WTC11 (cell line): ENCODE measurements at regions not wholly inside any gene's neighbourhood (a gene's known extent, or its start where the extent isn't known, plus 50 kb on each side); places are given as distances from the start of the nearest gene placed in this dataset.

Experiments used
- ATAC-seq: fragments of 200-7000 bp; cut with Tn5 transposase; 2 replicates; pipeline ENCODE4 v1.10.0; 2021; ENCODE audit warnings: mild to moderate bottlenecking, moderate library complexity
- CTCF ChIA-PET: fragments of 300-600 bp; sonication (Branson Sonifier 250); formaldehyde crosslinking; loops from one replicate; lab custom pipeline; 2021; ENCODE audit warnings: antibody characterized with exemption; lab: Charles Lee
- POLR2A ChIA-PET: fragments of 350-600 bp; sonication (Branson Sonifier 250); formaldehyde crosslinking; loops from one replicate; lab custom pipeline; 2021; ENCODE audit warnings: antibody characterized with exemption; lab: Charles Lee
- DNase-seq: peaks from one replicate; pipeline ENCODE4 v3.0.0; 2021; ENCODE audit warnings: low spot score
- H3K27ac Mint-ChIP-seq: 2 replicates; pipeline ENCODE4 v1.8.0; 2021; ENCODE audit warnings: mixed read lengths
- H3K27me3 Mint-ChIP-seq: 2 replicates; pipeline ENCODE4 v1.8.0; 2021; ENCODE audit warnings: low read depth, mild to moderate bottlenecking, moderate library complexity, mixed read lengths
- H3K36me3 Mint-ChIP-seq: 2 replicates; pipeline ENCODE4 v1.8.0; 2021; ENCODE audit warnings: mixed read lengths
- H3K4me1 Mint-ChIP-seq: 2 replicates; pipeline ENCODE4 v1.8.0; 2022; ENCODE audit warnings: mixed read lengths
- H3K4me3 Mint-ChIP-seq: 2 replicates; pipeline ENCODE4 v1.8.0; 2021; ENCODE audit warnings: mild to moderate bottlenecking, moderate library complexity, mixed read lengths
- H3K9me3 Mint-ChIP-seq: 2 replicates; pipeline ENCODE4 v1.8.0; 2021; ENCODE audit warnings: mixed read lengths
- EMX1 ChIP-seq: fragments of 250-450 bp; sonication (Bioruptor Pico); IDR thresholded peaks from 2 replicates; pipeline ENCODE4 v1.8.0; 2021; ENCODE audit warnings: mild to moderate bottlenecking
- ESRRA ChIP-seq: sonication (generic); formaldehyde crosslinking; IDR thresholded peaks from 2 replicates; pipeline ENCODE4 v1.8.1; 2022; ENCODE audit warnings: mild to moderate bottlenecking, missing genetic modification reagents, borderline replicate concordance
- FOXJ3 ChIP-seq: sonication (generic); formaldehyde crosslinking; IDR thresholded peaks from 2 replicates; pipeline ENCODE4 v1.9.0; 2021; ENCODE audit warnings: missing genetic modification reagents, mild to moderate bottlenecking, borderline replicate concordance
- GTF2I ChIP-seq: fragments of 250-450 bp; sonication (Bioruptor Pico); conservative IDR thresholded peaks from 2 replicates; pipeline ENCODE4 v1.4.0; 2021; ENCODE audit warnings: mild to moderate bottlenecking
- HMGXB4 ChIP-seq: sonication (generic); formaldehyde crosslinking; IDR thresholded peaks from 2 replicates; pipeline ENCODE4 v1.8.1; 2023; ENCODE audit warnings: mild to moderate bottlenecking, moderate library complexity, missing genetic modification reagents
- JUN ChIP-seq: sonication (generic); formaldehyde crosslinking; IDR thresholded peaks from 2 replicates; pipeline ENCODE4 v1.8.0; 2023; ENCODE audit warnings: mild to moderate bottlenecking, missing genetic modification reagents
- NR1H2 ChIP-seq: sonication (generic); formaldehyde crosslinking; IDR thresholded peaks from 2 replicates; pipeline ENCODE4 v1.9.0; 2021; ENCODE audit warnings: mild to moderate bottlenecking, moderate library complexity, missing genetic modification reagents
- RORB ChIP-seq: fragments of 250-450 bp; sonication (Bioruptor Pico); IDR thresholded peaks from 2 replicates; pipeline ENCODE4 v1.9.0; 2021; ENCODE audit warnings: mild to moderate bottlenecking
- TP53 ChIP-seq: sonication (generic); formaldehyde crosslinking; IDR thresholded peaks from 2 replicates; pipeline ENCODE4 v1.8.1; 2023; ENCODE audit warnings: mild to moderate bottlenecking, missing genetic modification reagents
- USF2 ChIP-seq: sonication (generic); formaldehyde crosslinking; IDR thresholded peaks from 2 replicates; pipeline ENCODE4 v1.8.1; 2023; ENCODE audit warnings: mild to moderate bottlenecking, missing genetic modification reagents, moderate library complexity
- ZNF416 ChIP-seq: fragments of 250-450 bp; sonication (Bioruptor Pico); IDR thresholded peaks from 2 replicates; pipeline ENCODE4 v1.9.0; 2021; ENCODE audit warnings: mild to moderate bottlenecking, inconsistent platforms
- ZSCAN18 ChIP-seq: fragments of 250-450 bp; sonication (Bioruptor Pico); IDR thresholded peaks from 2 replicates; pipeline ENCODE4 v2.1.2; 2022; ENCODE audit warnings: mild to moderate bottlenecking, moderate library complexity
- TF ChIP-seq, protein P1 (sequence below): fragments of 250-450 bp; sonication (Bioruptor Pico); IDR thresholded peaks from 2 replicates; pipeline ENCODE4 v1.9.0; 2021; ENCODE audit warnings: mild to moderate bottlenecking, borderline replicate concordance
- TF ChIP-seq, protein P2 (sequence below): sonication (generic); formaldehyde crosslinking; IDR thresholded peaks from 2 replicates; pipeline ENCODE4 v1.8.0; 2023; ENCODE audit warnings: mild to moderate bottlenecking, missing genetic modification reagents

GRCh38 chr16:5922686-5923085 lies 825.1 kb upstream of the EEF2KMT start (continued):
- no peak for TF ChIP-seq HMGXB4 (CRISPR knock-in tag)

DNA sequence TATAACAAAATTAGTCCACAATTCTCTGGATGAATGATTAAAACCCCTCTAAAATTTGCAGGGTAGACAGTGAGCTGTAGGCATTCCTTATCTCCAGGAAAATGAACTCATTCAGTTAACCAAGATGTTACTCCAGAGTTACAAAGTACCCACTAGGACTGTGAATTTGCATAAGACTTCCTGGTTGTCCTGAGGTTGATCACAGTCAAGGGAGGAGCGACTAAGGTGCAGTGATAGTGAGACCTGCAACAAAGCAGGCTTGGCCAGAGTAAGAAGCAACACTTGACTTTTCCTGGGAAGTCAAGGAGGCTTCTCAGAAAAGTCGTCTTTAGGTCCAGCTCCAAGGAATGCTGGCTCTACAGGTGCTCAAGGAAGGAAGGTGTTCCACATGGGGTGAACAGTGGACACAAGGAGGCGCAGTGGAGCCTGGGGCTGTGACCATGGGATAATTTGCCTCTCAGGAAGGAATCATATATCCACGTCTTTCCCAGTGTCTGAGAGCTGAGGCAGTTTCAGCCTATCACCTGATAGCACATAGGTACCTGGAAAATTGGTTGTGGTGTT lies 821.1 kb upstream of the EEF2KMT start:
- ChIA-PET CTCF (no interaction called here), POLR2A (no interaction called here)
- Mint-ChIP-seq H3K9me3 (peaks cover 82% of the 10 kb centered on the region), H3K27me3 (peaks cover 23% of the 10 kb centered on the region), H3K27ac (no peak overlapping the region), H3K4me3 (no peak overlapping the region)
- no peak for DNase-seq
- TF ChIP-seq RORB (no peak), EMX1 (CRISPR knock-in tag) (no peak), ZNF416 (CRISPR knock-in tag) (no peak), FOXJ3 (no peak), TP53 (CRISPR knock-in tag) (no peak), JUN (no peak), ESRRA (CRISPR knock-in tag) (no peak)
- TF ChIP-seq, protein P1, sequence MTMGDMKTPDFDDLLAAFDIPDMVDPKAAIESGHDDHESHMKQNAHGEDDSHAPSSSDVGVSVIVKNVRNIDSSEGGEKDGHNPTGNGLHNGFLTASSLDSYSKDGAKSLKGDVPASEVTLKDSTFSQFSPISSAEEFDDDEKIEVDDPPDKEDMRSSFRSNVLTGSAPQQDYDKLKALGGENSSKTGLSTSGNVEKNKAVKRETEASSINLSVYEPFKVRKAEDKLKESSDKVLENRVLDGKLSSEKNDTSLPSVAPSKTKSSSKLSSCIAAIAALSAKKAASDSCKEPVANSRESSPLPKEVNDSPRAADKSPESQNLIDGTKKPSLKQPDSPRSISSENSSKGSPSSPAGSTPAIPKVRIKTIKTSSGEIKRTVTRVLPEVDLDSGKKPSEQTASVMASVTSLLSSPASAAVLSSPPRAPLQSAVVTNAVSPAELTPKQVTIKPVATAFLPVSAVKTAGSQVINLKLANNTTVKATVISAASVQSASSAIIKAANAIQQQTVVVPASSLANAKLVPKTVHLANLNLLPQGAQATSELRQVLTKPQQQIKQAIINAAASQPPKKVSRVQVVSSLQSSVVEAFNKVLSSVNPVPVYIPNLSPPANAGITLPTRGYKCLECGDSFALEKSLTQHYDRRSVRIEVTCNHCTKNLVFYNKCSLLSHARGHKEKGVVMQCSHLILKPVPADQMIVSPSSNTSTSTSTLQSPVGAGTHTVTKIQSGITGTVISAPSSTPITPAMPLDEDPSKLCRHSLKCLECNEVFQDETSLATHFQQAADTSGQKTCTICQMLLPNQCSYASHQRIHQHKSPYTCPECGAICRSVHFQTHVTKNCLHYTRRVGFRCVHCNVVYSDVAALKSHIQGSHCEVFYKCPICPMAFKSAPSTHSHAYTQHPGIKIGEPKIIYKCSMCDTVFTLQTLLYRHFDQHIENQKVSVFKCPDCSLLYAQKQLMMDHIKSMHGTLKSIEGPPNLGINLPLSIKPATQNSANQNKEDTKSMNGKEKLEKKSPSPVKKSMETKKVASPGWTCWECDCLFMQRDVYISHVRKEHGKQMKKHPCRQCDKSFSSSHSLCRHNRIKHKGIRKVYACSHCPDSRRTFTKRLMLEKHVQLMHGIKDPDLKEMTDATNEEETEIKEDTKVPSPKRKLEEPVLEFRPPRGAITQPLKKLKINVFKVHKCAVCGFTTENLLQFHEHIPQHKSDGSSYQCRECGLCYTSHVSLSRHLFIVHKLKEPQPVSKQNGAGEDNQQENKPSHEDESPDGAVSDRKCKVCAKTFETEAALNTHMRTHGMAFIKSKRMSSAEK (CRISPR knock-in tag), result no peak
- TF ChIP-seq, all 79 proteins: peak for 0
- H3K36me3 Mint-ChIP-seq, result peaks cover 78% of the 10 kb centered on the region
- no peaks in the 10 kb centered on the region for H3K4me1 Mint-ChIP-seq
- ATAC-seq, result no peak

- Mint-ChIP-seq H3K36me3 (peaks cover 78% of the 10 kb centered on the region), H3K4me3 (no peak overlapping the region), H3K27ac (no peak overlapping the region), H3K9me3 (peaks cover 85% of the 10 kb centered on the region), H3K27me3 (peaks cover 22% of the 10 kb centered on the region), H3K4me1 (no peaks in the 10 kb centered on the region)
- DNase-seq (no peak), ATAC-seq (no peak)
- POLR2A ChIA-PET, result interaction anchor here (0.8 kb wide), 1 partner anchor 964 kb away, joined by 4 read pairs; no protein-coding TSS in a partner anchor
- CTCF ChIA-PET, result no interaction called here
- TF ChIP-seq NR1H2 (CRISPR knock-in tag) (no peak), USF2 (CRISPR knock-in tag) (no peak), GTF2I (CRISPR knock-in tag) (no peak), ZSCAN18 (no peak)
- TF ChIP-seq, protein P2, sequence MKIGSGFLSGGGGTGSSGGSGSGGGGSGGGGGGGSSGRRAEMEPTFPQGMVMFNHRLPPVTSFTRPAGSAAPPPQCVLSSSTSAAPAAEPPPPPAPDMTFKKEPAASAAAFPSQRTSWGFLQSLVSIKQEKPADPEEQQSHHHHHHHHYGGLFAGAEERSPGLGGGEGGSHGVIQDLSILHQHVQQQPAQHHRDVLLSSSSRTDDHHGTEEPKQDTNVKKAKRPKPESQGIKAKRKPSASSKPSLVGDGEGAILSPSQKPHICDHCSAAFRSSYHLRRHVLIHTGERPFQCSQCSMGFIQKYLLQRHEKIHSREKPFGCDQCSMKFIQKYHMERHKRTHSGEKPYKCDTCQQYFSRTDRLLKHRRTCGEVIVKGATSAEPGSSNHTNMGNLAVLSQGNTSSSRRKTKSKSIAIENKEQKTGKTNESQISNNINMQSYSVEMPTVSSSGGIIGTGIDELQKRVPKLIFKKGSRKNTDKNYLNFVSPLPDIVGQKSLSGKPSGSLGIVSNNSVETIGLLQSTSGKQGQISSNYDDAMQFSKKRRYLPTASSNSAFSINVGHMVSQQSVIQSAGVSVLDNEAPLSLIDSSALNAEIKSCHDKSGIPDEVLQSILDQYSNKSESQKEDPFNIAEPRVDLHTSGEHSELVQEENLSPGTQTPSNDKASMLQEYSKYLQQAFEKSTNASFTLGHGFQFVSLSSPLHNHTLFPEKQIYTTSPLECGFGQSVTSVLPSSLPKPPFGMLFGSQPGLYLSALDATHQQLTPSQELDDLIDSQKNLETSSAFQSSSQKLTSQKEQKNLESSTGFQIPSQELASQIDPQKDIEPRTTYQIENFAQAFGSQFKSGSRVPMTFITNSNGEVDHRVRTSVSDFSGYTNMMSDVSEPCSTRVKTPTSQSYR (CRISPR knock-in tag), result no peak
Observed at GRCh38 chr16:5917436-5918195, 820.0 kb upstream of the EEF2KMT start.
